ENCODE measurements at regions not wholly inside any gene's neighbourhood (a gene's known extent, or its start where the extent isn't known, plus 50 kb on each side); places are given as distances from the start of the nearest gene placed in this dataset.

DNA sequence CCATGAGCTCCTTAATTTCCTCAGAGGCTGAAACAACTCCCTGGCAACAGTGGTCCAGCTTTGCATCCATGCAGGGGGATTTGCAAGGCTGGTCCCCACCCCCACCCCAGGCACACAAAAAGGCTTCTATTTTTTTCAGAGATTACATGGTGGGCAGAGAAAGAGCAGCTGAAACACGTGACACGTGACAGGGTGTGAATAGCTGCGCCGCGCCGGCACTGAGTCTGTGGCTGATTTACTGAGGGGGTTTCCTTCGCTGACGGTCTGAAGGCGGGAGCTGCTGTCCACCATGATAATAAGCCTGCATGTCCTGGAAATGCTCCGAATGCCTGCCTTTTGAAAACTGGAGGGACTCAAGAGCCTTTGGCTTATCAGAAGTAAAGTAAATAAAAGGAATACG lies 50.7 kb upstream of the APCDD1 start:
- intact Hi-C loops (cut with DNase I): no loop called here
- Histone ChIP-seq H3K27ac (no peak overlapping the region), H3K4me1 (peaks cover 3 to 20% of the 10 kb centered on the region in 2 donors), H3K9me3 (no peaks in the 10 kb centered on the region), H3K36me3 (no peaks in the 10 kb centered on the region), H3K4me3 (no peak overlapping the region), H3K27me3 (no peaks in the 10 kb centered on the region)
- peak; percentile 22 for ATAC-seq
- no peak for TF ChIP-seq CTCF (IDR thresholded peaks at IDR 0.05)
- DNase-seq: peak in 1 of 4 donors; percentile 47

DNA sequence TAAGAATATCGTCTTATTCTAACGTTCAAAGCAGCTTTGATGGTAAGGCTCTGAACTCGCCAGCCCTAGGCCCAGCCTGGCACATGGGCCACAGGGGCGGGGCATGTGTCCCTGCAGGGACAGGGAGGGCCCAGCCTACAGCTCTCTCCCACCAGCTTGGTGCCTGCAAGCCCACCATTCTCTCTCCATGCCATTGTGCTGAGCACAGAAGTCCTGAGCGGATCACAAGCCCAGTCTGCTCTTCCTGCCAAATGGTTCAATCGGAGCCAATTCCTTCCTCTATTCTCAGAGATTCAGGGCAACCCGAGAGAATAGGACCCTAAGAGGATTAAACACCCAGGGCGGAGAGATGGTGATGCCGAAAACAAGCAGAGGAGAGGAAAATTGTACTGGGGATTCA lies 50.3 kb upstream of the APCDD1 start:
- intact Hi-C loops (cut with DNase I): no loop called here
- Histone ChIP-seq H3K36me3 (no peaks in the 10 kb centered on the region), H3K9me3 (no peaks in the 10 kb centered on the region), H3K4me3 (no peak overlapping the region), H3K27ac (peak overlapping the region; percentile 28 to 53), H3K4me1 (peaks cover 3 to 20% of the 10 kb centered on the region in 2 donors), H3K27me3 (no peaks in the 10 kb centered on the region)
- TF ChIP-seq CTCF (IDR thresholded peaks at IDR 0.05): no peak
- ATAC-seq (peak; percentile 41), DNase-seq (peak in 1 of 4 donors; percentile 45)
